Loucy (cell line): ENCODE measurements at regions not wholly inside any gene's neighbourhood (a gene's known extent, or its start where the extent isn't known, plus 50 kb on each side); places are given as distances from the start of the nearest gene placed in this dataset.

ENCODE experiments used
- H2AFZ ChIP-seq: fragments of 200-600 bp; sonication (generic); 2 replicates; pipeline ENCODE4 v1.6.0; 2016; ENCODE audit warnings: antibody characterized with exemption, mild to moderate bottlenecking, low read length, moderate library complexity
- H3F3A ChIP-seq: fragments of 200-600 bp; 2 replicates; pipeline ENCODE4 v1.6.0; 2016; ENCODE audit warnings: antibody characterized with exemption, low read depth, mild to moderate bottlenecking
- H3K27me3 ChIP-seq: fragments of 200-600 bp; sonication (generic); 2 replicates; pipeline ENCODE4 v1.6.1; 2014; ENCODE audit warnings: low read length, mild to moderate bottlenecking; ENCODE audit not compliant: insufficient read depth, poor library complexity, severe bottlenecking
- H3K36me3 ChIP-seq: fragments of 200-600 bp; sonication (generic); 2 replicates; pipeline ENCODE4 v1.6.1; 2016; ENCODE audit warnings: low read length; ENCODE audit not compliant: insufficient read depth
- H3K4me1 ChIP-seq: fragments of 200-600 bp; sonication (generic); 2 replicates; pipeline ENCODE4 v1.5.1; 2014; ENCODE audit warnings: low read length, mild to moderate bottlenecking; ENCODE audit not compliant: insufficient read depth, poor library complexity, severe bottlenecking
- H3K4me2 ChIP-seq: fragments of 200-600 bp; sonication (generic); 2 replicates; pipeline ENCODE4 v1.6.0; 2014; ENCODE audit warnings: antibody characterized with exemption, low read length, low read depth, mild to moderate bottlenecking; ENCODE audit not compliant: poor library complexity, severe bottlenecking
- H3K4me3 ChIP-seq: fragments of 200-600 bp; sonication (generic); 2 replicates; pipeline ENCODE4 v1.5.1; 2014; ENCODE audit warnings: low read length, mild to moderate bottlenecking, mixed read lengths; ENCODE audit not compliant: poor library complexity, severe bottlenecking
- H3K79me2 ChIP-seq: fragments of 200-600 bp; sonication (generic); 2 replicates; pipeline ENCODE4 v1.6.1; 2014; ENCODE audit warnings: low read length; ENCODE audit not compliant: insufficient read depth
- H3K9ac ChIP-seq: fragments of 200-600 bp; sonication (generic); 2 replicates; pipeline ENCODE4 v1.6.0; 2014; ENCODE audit warnings: mild to moderate bottlenecking, low read depth, low read length, moderate library complexity; ENCODE audit not compliant: poor library complexity, severe bottlenecking
- H3K9me2 ChIP-seq: fragments of 200-600 bp; sonication (generic); replicated peaks from 2 replicates; pipeline ENCODE4 v1.6.1; 2016; ENCODE audit warnings: low read depth, low read length, mixed read lengths
- H3K9me3 ChIP-seq: fragments of 200-600 bp; sonication (generic); 2 replicates; pipeline ENCODE4 v1.6.1; 2014; ENCODE audit warnings: mild to moderate bottlenecking, antibody characterized with exemption, low read length, low read depth; ENCODE audit not compliant: insufficient read depth
- H4K20me1 ChIP-seq: fragments of 200-600 bp; sonication (generic); 2 replicates; pipeline ENCODE4 v1.6.0; 2014; ENCODE audit warnings: antibody characterized with exemption, low read length, mild to moderate bottlenecking; ENCODE audit not compliant: insufficient read depth, poor library complexity, severe bottlenecking
- CTCF ChIP-seq: fragments of 200-600 bp; sonication (generic); conservative IDR thresholded peaks from 2 replicates; pipeline ENCODE4 v1.5.1; 2014; ENCODE audit warnings: mild to moderate bottlenecking, antibody characterized with exemption, low read length
- EZH2phosphoT487 ChIP-seq: fragments of 200-600 bp; IDR thresholded peaks from 2 replicates; pipeline ENCODE4 v1.6.1; 2018; ENCODE audit warnings: antibody characterized with exemption, mild to moderate bottlenecking, moderate library complexity, borderline replicate concordance

GRCh38 chr18:60965856-60966255 lies 367.4 kb upstream of the CDH20 start:
- H3F3A ChIP-seq = no peaks in the 10 kb centered on the region
- TF ChIP-seq CTCF (no peak), EZH2phosphoT487 (no peak)
- no peaks in the 10 kb centered on the region for H4K20me1 ChIP-seq
- H2AFZ ChIP-seq = no peak overlapping the region
- no peaks in the 10 kb centered on the region for H3K9me3 ChIP-seq
- no peaks in the 10 kb centered on the region for H3K36me3 ChIP-seq
- H3K4me2 ChIP-seq = no peak overlapping the region
- H3K9ac ChIP-seq = no peak overlapping the region
- H3K4me3 ChIP-seq = no peak overlapping the region
- H3K9me2 ChIP-seq = no peaks in the 10 kb centered on the region
- no peaks in the 10 kb centered on the region for H3K4me1 ChIP-seq
- H3K79me2 ChIP-seq = no peaks in the 10 kb centered on the region
- H3K27me3 ChIP-seq = no peaks in the 10 kb centered on the region

GRCh38 chr18:60966876-60967275 lies 366.4 kb upstream of the CDH20 start:
- H3K79me2 ChIP-seq = no peaks in the 10 kb centered on the region
- H3K9me3 ChIP-seq = no peaks in the 10 kb centered on the region
- no peaks in the 10 kb centered on the region for H3F3A ChIP-seq
- no peaks in the 10 kb centered on the region for H3K9me2 ChIP-seq
- no peaks in the 10 kb centered on the region for H3K27me3 ChIP-seq
- H3K9ac ChIP-seq = no peak overlapping the region
- TF ChIP-seq CTCF (no peak), EZH2phosphoT487 (no peak)
- no peak overlapping the region for H3K4me2 ChIP-seq
- H4K20me1 ChIP-seq = no peaks in the 10 kb centered on the region
- no peak overlapping the region for H2AFZ ChIP-seq
- no peaks in the 10 kb centered on the region for H3K36me3 ChIP-seq
- H3K4me3 ChIP-seq = no peak overlapping the region
- H3K4me1 ChIP-seq = no peaks in the 10 kb centered on the region

GRCh38 chr18:60975420-60975819 lies 357.8 kb upstream of the CDH20 start:
- Histone ChIP-seq H3K9me3 (no peaks in the 10 kb centered on the region), H3K4me3 (no peak overlapping the region), H3K79me2 (no peaks in the 10 kb centered on the region), H3K4me1 (no peaks in the 10 kb centered on the region), H3K9me2 (no peaks in the 10 kb centered on the region), H2AFZ (no peak overlapping the region), H3K27me3 (no peaks in the 10 kb centered on the region), H3K36me3 (no peaks in the 10 kb centered on the region), H3K9ac (no peak overlapping the region), H3K4me2 (no peak overlapping the region), H3F3A (no peaks in the 10 kb centered on the region), H4K20me1 (no peaks in the 10 kb centered on the region)
- TF ChIP-seq EZH2phosphoT487 = no peak
- no peak for TF ChIP-seq CTCF
